ENCODE measurements at regions not wholly inside any gene's neighbourhood (a gene's known extent, or its start where the extent isn't known, plus 50 kb on each side); places are given as distances from the start of the nearest gene placed in this dataset.

GRCh38 chr2:36214691-36215090 is 140.9 kb upstream of the CRIM1 start:
- H3K27me3 ChIP-seq (ENCODE audit: control insufficient read depth in 2 of 2, insufficient read depth in 2 of 2, low read length in 2 of 2), result no peaks in the 10 kb centered on the region
- H4K20me1 ChIP-seq (ENCODE audit: insufficient read depth, low read length), result no peaks in the 10 kb centered on the region
- H3K4me1 Mint-ChIP-seq, result no peaks in the 10 kb centered on the region
- H3K27me3 Mint-ChIP-seq (ENCODE audit: low read depth in 3 of 3), result peaks cover 0 to 3% (median 0%) of the 10 kb centered on the region in 3 donors
- no peaks in the 10 kb centered on the region for H3K4me1 ChIP-seq (ENCODE audit: control insufficient read depth in 1 of 2, insufficient read depth in 2 of 2, low read length in 2 of 2)
- no peak overlapping the region for H2AFZ ChIP-seq (ENCODE audit: insufficient read depth, low read depth, low read length, poor library complexity, severe bottlenecking)
- H3K4me3 ChIP-seq (replicated peaks in 1 of 3; ENCODE audit: low read depth in 2 of 3, low read length in 3 of 3), result no peak overlapping the region
- no peak overlapping the region for H3K4me2 ChIP-seq (replicated peaks; ENCODE audit: extremely low read depth, low read length, poor library complexity, severe bottlenecking)
- no peak overlapping the region for H3K27ac ChIP-seq (ENCODE audit: low read depth in 1 of 2, low read length in 2 of 2)
- no peaks in the 10 kb centered on the region for H3K36me3 Mint-ChIP-seq
- TF ChIP-seq, protein P1, sequence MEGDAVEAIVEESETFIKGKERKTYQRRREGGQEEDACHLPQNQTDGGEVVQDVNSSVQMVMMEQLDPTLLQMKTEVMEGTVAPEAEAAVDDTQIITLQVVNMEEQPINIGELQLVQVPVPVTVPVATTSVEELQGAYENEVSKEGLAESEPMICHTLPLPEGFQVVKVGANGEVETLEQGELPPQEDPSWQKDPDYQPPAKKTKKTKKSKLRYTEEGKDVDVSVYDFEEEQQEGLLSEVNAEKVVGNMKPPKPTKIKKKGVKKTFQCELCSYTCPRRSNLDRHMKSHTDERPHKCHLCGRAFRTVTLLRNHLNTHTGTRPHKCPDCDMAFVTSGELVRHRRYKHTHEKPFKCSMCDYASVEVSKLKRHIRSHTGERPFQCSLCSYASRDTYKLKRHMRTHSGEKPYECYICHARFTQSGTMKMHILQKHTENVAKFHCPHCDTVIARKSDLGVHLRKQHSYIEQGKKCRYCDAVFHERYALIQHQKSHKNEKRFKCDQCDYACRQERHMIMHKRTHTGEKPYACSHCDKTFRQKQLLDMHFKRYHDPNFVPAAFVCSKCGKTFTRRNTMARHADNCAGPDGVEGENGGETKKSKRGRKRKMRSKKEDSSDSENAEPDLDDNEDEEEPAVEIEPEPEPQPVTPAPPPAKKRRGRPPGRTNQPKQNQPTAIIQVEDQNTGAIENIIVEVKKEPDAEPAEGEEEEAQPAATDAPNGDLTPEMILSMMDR (IDR thresholded peaks at IDR 0.05), result no peak
- no peaks in the 10 kb centered on the region for H3K36me3 ChIP-seq (replicated peaks in 1 of 2; ENCODE audit: control insufficient read depth in 1 of 2, insufficient read depth in 2 of 2, low read length in 2 of 2)
- H3K4me3 Mint-ChIP-seq, result peak overlapping the region in 1 of 2 donors; percentile 38
- H3K9me3 Mint-ChIP-seq, result peaks cover 0 to 6% (median 4%) of the 10 kb centered on the region in 7 donors
- no peak overlapping the region for H3K27ac Mint-ChIP-seq
- no peak for DNase-seq
- peaks cover 0 to 2% of the 10 kb centered on the region in 2 donors for H3K9me3 ChIP-seq (replicated peaks in 1 of 2; ENCODE audit: control insufficient read depth in 1 of 2, insufficient read depth in 1 of 2, low read length in 2 of 2)
- no peaks in the 10 kb centered on the region for H3K79me2 ChIP-seq (ENCODE audit: insufficient read depth, low read length)
- intact Hi-C loops (cut with micrococcal nuclease), result no loop called here
- no peak overlapping the region for H3K9ac ChIP-seq (ENCODE audit: insufficient read depth, low read length, poor library complexity, severe bottlenecking)
- WGBS (ENCODE audit: insufficient coverage), result 71% methylated on average over 1 of the region's 2 CpGs

DNA sequence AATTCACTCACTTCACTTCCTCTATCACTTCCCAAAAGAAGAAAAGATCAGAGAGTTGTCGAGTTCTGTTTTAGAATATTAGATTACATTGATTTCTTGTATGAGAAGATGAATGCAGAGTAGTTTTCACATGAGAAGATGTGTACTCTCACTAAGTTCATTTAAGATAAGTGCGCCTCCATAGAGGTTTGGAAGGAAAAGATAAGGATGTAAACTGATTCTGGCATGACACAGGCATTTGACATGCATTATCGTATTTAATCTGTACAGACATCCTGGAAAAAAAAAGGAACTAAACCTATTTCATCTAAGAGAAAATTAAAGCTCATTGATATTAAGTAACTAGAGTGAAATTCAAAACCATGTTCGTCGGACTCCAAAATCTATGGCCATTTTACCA is 152.2 kb upstream of the CRIM1 start:
- H3K27me3 Mint-ChIP-seq (ENCODE audit: low read depth in 3 of 3), result peaks cover 0 to 1% (median 0%) of the 10 kb centered on the region in 3 donors
- WGBS (ENCODE audit: insufficient coverage), result no CpG with 5 or more reads among the region's 5 CpGs
- intact Hi-C loops (cut with micrococcal nuclease), result no loop called here

More for the DNA sequence above, 152.2 kb upstream of the CRIM1 start:
- no peaks in the 10 kb centered on the region for H3K4me1 ChIP-seq (ENCODE audit: control insufficient read depth in 1 of 2, insufficient read depth in 2 of 2, low read length in 2 of 2)
- H3K4me3 ChIP-seq (replicated peaks in 1 of 3; ENCODE audit: low read depth in 2 of 3, low read length in 3 of 3), result no peak overlapping the region
- H3K79me2 ChIP-seq (ENCODE audit: insufficient read depth, low read length), result no peaks in the 10 kb centered on the region
- H3K9me3 Mint-ChIP-seq, result peaks cover 2 to 8% (median 5%) of the 10 kb centered on the region in 7 donors
- H3K4me2 ChIP-seq (replicated peaks; ENCODE audit: extremely low read depth, low read length, poor library complexity, severe bottlenecking), result no peak overlapping the region
- H3K4me3 Mint-ChIP-seq, result no peak overlapping the region
- no peaks in the 10 kb centered on the region for H3K36me3 Mint-ChIP-seq
- H2AFZ ChIP-seq (ENCODE audit: insufficient read depth, low read depth, low read length, poor library complexity, severe bottlenecking), result no peak overlapping the region
- no peaks in the 10 kb centered on the region for H3K27me3 ChIP-seq (ENCODE audit: control insufficient read depth in 2 of 2, insufficient read depth in 2 of 2, low read length in 2 of 2)
- H3K27ac ChIP-seq (ENCODE audit: low read depth in 1 of 2, low read length in 2 of 2), result no peak overlapping the region
- H4K20me1 ChIP-seq (ENCODE audit: insufficient read depth, low read length), result no peaks in the 10 kb centered on the region
- TF ChIP-seq, protein P1 (IDR thresholded peaks at IDR 0.05), result no peak
- H3K9ac ChIP-seq (ENCODE audit: insufficient read depth, low read length, poor library complexity, severe bottlenecking), result no peak overlapping the region
- H3K4me1 Mint-ChIP-seq, result no peaks in the 10 kb centered on the region
- H3K9me3 ChIP-seq (replicated peaks in 1 of 2; ENCODE audit: control insufficient read depth in 1 of 2, insufficient read depth in 1 of 2, low read length in 2 of 2), result no peaks in the 10 kb centered on the region
- DNase-seq, result no peak
- no peaks in the 10 kb centered on the region for H3K36me3 ChIP-seq (replicated peaks in 1 of 2; ENCODE audit: control insufficient read depth in 1 of 2, insufficient read depth in 2 of 2, low read length in 2 of 2)
- H3K27ac Mint-ChIP-seq, result no peak overlapping the region

Measured in CD14-positive monocyte (primary cell).